Osteoblast (primary cell): ENCODE measurements at regions not wholly inside any gene's neighbourhood (a gene's known extent, or its start where the extent isn't known, plus 50 kb on each side); places are given as distances from the start of the nearest gene placed in this dataset.

ENCODE experiments used
- DNase-seq: peaks from one replicate; pipeline ENCODE4 v3.0.0; 2011; ENCODE audit warnings: low spot score, mixed read lengths; ENCODE audit not compliant: insufficient read length; ENCODE audit errors: missing footprints
- H2AFZ ChIP-seq: 2 replicates; pipeline ENCODE4 v1.6.0; 2011; ENCODE audit warnings: mild to moderate bottlenecking, low read length
- H3K27ac ChIP-seq: 2 replicates; pipeline ENCODE4 v1.5.1; 2011; ENCODE audit warnings: mild to moderate bottlenecking, low read depth, low read length, moderate library complexity
- H3K27me3 ChIP-seq: 2 replicates; pipeline ENCODE4 v1.6.0; 2012; ENCODE audit warnings: mild to moderate bottlenecking, control low read depth, inconsistent platforms, low read length, moderate library complexity; ENCODE audit not compliant: insufficient read depth
- H3K36me3 ChIP-seq: 2 replicates; pipeline ENCODE4 v1.5.1; 2011; ENCODE audit warnings: mild to moderate bottlenecking, low read length, control low read depth, moderate library complexity; ENCODE audit not compliant: insufficient read depth
- H3K4me1 ChIP-seq: 2 replicates; pipeline ENCODE4 v1.5.1; 2011; ENCODE audit warnings: mild to moderate bottlenecking, low read length, control low read depth, moderate library complexity; ENCODE audit not compliant: insufficient read depth
- H3K4me2 ChIP-seq: 2 replicates; pipeline ENCODE4 v1.6.0; 2011; ENCODE audit warnings: mild to moderate bottlenecking, low read length; ENCODE audit not compliant: insufficient read depth
- H3K4me3 ChIP-seq: fragments of 200-600 bp; sonication (generic); 3 replicates; pipeline ENCODE4 v1.5.1; 2012; ENCODE audit warnings: mild to moderate bottlenecking, low read length, inconsistent platforms; ENCODE audit not compliant: insufficient read depth
- H3K79me2 ChIP-seq: 2 replicates; pipeline ENCODE4 v1.6.0; 2012; ENCODE audit warnings: mild to moderate bottlenecking, low read length, control low read depth, inconsistent platforms; ENCODE audit not compliant: insufficient read depth
- H3K9me3 ChIP-seq: 2 replicates; pipeline ENCODE4 v1.5.1; 2011; ENCODE audit warnings: low read depth, low read length, control low read depth
- H4K20me1 ChIP-seq: 2 replicates; pipeline ENCODE4 v1.6.0; 2012; ENCODE audit warnings: mild to moderate bottlenecking, low read length, control low read depth; ENCODE audit not compliant: insufficient read depth
- TF ChIP-seq, protein P1 (sequence below): IDR thresholded peaks from 2 replicates; pipeline ENCODE4 v1.5.1; 2011; ENCODE audit warnings: mild to moderate bottlenecking, low read depth, low read length, moderate library complexity; ENCODE audit errors: extremely low read depth

GRCh38 chr4:152098365-152099060 is 337.7 kb upstream of the GATB start:
- Histone ChIP-seq H3K9me3 (no peaks in the 10 kb centered on the region), H3K36me3 (no peaks in the 10 kb centered on the region), H3K4me2 (no peak overlapping the region), H3K4me1 (peaks cover 8% of the 10 kb centered on the region), H2AFZ (no peak overlapping the region), H3K4me3 (no peak overlapping the region), H3K27ac (no peak overlapping the region), H3K79me2 (no peaks in the 10 kb centered on the region), H3K27me3 (peaks cover 5% of the 10 kb centered on the region), H4K20me1 (no peaks in the 10 kb centered on the region)
- no peak for DNase-seq
- TF ChIP-seq, protein P1, sequence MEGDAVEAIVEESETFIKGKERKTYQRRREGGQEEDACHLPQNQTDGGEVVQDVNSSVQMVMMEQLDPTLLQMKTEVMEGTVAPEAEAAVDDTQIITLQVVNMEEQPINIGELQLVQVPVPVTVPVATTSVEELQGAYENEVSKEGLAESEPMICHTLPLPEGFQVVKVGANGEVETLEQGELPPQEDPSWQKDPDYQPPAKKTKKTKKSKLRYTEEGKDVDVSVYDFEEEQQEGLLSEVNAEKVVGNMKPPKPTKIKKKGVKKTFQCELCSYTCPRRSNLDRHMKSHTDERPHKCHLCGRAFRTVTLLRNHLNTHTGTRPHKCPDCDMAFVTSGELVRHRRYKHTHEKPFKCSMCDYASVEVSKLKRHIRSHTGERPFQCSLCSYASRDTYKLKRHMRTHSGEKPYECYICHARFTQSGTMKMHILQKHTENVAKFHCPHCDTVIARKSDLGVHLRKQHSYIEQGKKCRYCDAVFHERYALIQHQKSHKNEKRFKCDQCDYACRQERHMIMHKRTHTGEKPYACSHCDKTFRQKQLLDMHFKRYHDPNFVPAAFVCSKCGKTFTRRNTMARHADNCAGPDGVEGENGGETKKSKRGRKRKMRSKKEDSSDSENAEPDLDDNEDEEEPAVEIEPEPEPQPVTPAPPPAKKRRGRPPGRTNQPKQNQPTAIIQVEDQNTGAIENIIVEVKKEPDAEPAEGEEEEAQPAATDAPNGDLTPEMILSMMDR, result no peak

DNA sequence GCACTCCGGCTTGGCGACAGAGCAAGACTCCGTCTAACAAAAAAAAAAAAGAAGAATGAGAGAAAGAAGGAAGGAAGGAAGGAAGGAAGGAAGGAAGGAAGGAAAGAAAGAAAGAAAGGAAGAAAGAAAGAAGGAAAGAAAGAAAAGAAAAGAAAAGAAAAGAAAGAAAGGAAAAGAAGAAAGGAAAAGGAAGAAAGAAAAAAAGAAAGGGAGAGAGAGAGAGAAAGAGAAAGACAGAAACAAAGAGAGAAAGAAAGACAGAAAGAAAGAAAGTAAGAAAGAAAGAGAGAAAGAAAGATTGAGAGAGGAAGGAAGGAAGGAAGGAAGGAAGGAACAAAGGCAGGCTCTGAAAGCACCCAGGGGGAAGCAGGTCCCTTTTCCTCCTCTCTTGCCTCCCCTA is 336.6 kb upstream of the GATB start:
- Histone ChIP-seq H3K79me2 (no peaks in the 10 kb centered on the region), H3K27ac (no peak overlapping the region), H3K4me2 (no peak overlapping the region), H3K4me3 (no peak overlapping the region), H4K20me1 (no peaks in the 10 kb centered on the region), H2AFZ (no peak overlapping the region), H3K9me3 (no peaks in the 10 kb centered on the region), H3K36me3 (no peaks in the 10 kb centered on the region), H3K27me3 (peaks cover 5% of the 10 kb centered on the region), H3K4me1 (peaks cover 8% of the 10 kb centered on the region)
- TF ChIP-seq, protein P1, result no peak
- no peak for DNase-seq

- no peak overlapping the region for H2AFZ ChIP-seq
- no peak for DNase-seq
These were observed 334.9 kb upstream of the GATB start for GRCh38 chr4:152095701-152096070.

GRCh38 chr4:152094970-152095700 is 334.3 kb upstream of the GATB start:
- no peaks in the 10 kb centered on the region for H4K20me1 ChIP-seq
- H3K27ac ChIP-seq, result no peak overlapping the region
- no peak overlapping the region for H2AFZ ChIP-seq
- H3K9me3 ChIP-seq, result no peaks in the 10 kb centered on the region
- peaks cover 8% of the 10 kb centered on the region for H3K4me1 ChIP-seq
- H3K27me3 ChIP-seq, result peaks cover 5% of the 10 kb centered on the region
- H3K79me2 ChIP-seq, result no peaks in the 10 kb centered on the region
- H3K4me2 ChIP-seq, result no peak overlapping the region
- TF ChIP-seq, protein P1, result no peak
- DNase-seq, result no peak
- no peaks in the 10 kb centered on the region for H3K36me3 ChIP-seq
- H3K4me3 ChIP-seq, result no peak overlapping the region

More at GRCh38 chr4:152095701-152096070, 334.9 kb upstream of the GATB start:
- no peaks in the 10 kb centered on the region for H4K20me1 ChIP-seq
- no peak overlapping the region for H3K27ac ChIP-seq
- H3K4me2 ChIP-seq, result no peak overlapping the region
- H3K79me2 ChIP-seq, result no peaks in the 10 kb centered on the region
- TF ChIP-seq, protein P1, result no peak
- peaks cover 8% of the 10 kb centered on the region for H3K4me1 ChIP-seq
- no peaks in the 10 kb centered on the region for H3K36me3 ChIP-seq
- H3K4me3 ChIP-seq, result no peak overlapping the region
- peaks cover 5% of the 10 kb centered on the region for H3K27me3 ChIP-seq
- no peaks in the 10 kb centered on the region for H3K9me3 ChIP-seq
